Upper lobe of left lung (tissue), 6 donors: ENCODE measurements at regions not wholly inside any gene's neighbourhood (a gene's known extent, or its start where the extent isn't known, plus 50 kb on each side); places are given as distances from the start of the nearest gene placed in this dataset.
A peak's percentile ranks its signal among the peaks of the same experiment; 100 is the strongest.

Experiments used
- ATAC-seq, 2 donors: fragments of 200-7000 bp; cut with Tn5 transposase; one replicate each; pipeline ENCODE4 v1.9.1; 2022; ENCODE audit warnings: mild to moderate bottlenecking in 2 of 2, moderate library complexity in 2 of 2; ENCODE audit not compliant: low FRiP score in 2 of 2
- DNase-seq, 2 donors: peaks; one replicate each; pipeline ENCODE4 v3.0.0-alpha.2; 2019 to 2020
- H3K27ac ChIP-seq, 4 donors: fragments of 200-600 bp; sonication (generic); one replicate each; pipeline ENCODE4 v1.5.1; 2016 to 2019
- H3K27me3 ChIP-seq, 4 donors: fragments of 200-600 bp; sonication (generic); one replicate each; pipeline ENCODE4 v1.5.1; 2017 to 2019
- H3K36me3 ChIP-seq, 4 donors: fragments of 200-600 bp; sonication (generic); one replicate each; pipeline ENCODE4 v1.5.1; 2016 to 2019
- H3K4me1 ChIP-seq, 4 donors: fragments of 200-600 bp; sonication (generic); one replicate each; pipeline ENCODE4 v1.5.1; 2018 to 2019
- H3K4me3 ChIP-seq, 4 donors: fragments of 200-600 bp; sonication (generic); one replicate each; pipeline ENCODE4 v1.5.1; 2017 to 2019; ENCODE audit warnings: mild to moderate bottlenecking in 2 of 4, moderate library complexity in 1 of 4
- H3K9me3 ChIP-seq, 4 donors: fragments of 200-600 bp; sonication (generic); one replicate each; pipeline ENCODE4 v1.5.1; 2018 to 2019
- EP300 ChIP-seq, 4 donors: sonication (generic); formaldehyde crosslinking; IDR thresholded peaks; one replicate each; pipeline ENCODE4 v1.5.1; 2017; ENCODE audit warnings: antibody characterized with exemption in 4 of 4, control low read depth in 2 of 4
- POLR2A ChIP-seq, 4 donors: fragments of 450-650 bp; IDR thresholded peaks; one replicate each; pipeline ENCODE4 v1.5.1; 2016 to 2017; ENCODE audit warnings: antibody characterized with exemption in 4 of 4, mild to moderate bottlenecking in 2 of 4
- POLR2AphosphoS5 ChIP-seq, 2 donors: sonication (generic); formaldehyde crosslinking; IDR thresholded peaks; one replicate each; pipeline ENCODE4 v1.5.1; 2017; ENCODE audit warnings: antibody characterized with exemption in 2 of 2
- WGBS, 2 donors: methylation state at CpG; one replicate each; pipeline ENCODE4 v1.1.5; 2017 to 2018; 5-methylcytosine and 5-hydroxymethylcytosine counted together
- TF ChIP-seq, protein P1 (sequence below), 6 experiments: fragments of 450-650 bp in 4 of 6; fragments of 200-600 bp in 2 of 6; sonication (generic) in 2 of 6; IDR thresholded peaks; one replicate each; pipeline ENCODE4 v1.5.1; 2016 to 2019; ENCODE audit warnings: antibody characterized with exemption in 6 of 6
- donor health status: DM: no; HTN: no; CAD: no; lungs with moderate emphysema.
- donor health status: DM: no; HTN: yes; CAD: no; lungs with severe emphysema.

DNA sequence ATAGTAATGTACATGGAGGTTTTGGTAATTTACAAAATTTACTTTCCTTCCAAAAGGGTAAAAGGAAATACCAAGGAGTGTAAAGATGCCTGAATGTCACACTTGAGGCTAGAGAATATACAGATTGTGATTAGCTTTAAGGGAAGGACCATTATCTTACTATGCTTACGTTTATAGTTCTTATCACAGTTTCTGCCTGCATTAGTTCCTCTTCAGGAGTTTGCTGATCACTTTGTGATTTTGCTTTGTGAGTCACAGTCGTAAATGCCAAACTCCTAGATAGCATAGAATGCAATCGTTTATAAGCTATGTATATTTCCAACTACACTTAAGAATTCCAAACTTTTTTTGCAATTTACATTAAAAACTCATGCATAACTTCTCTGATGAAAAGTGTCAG lies 1034.6 kb downstream of the DIPK2A start:
- no peaks in the 10 kb centered on the region for H3K36me3 ChIP-seq
- no peak for DNase-seq
- TF ChIP-seq EP300 (IDR thresholded peaks at IDR 0.05) (no peak), POLR2A (IDR thresholded peaks at IDR 0.05) (no peak), POLR2AphosphoS5 (IDR thresholded peaks at IDR 0.05) (no peak)
- TF ChIP-seq, protein P1, sequence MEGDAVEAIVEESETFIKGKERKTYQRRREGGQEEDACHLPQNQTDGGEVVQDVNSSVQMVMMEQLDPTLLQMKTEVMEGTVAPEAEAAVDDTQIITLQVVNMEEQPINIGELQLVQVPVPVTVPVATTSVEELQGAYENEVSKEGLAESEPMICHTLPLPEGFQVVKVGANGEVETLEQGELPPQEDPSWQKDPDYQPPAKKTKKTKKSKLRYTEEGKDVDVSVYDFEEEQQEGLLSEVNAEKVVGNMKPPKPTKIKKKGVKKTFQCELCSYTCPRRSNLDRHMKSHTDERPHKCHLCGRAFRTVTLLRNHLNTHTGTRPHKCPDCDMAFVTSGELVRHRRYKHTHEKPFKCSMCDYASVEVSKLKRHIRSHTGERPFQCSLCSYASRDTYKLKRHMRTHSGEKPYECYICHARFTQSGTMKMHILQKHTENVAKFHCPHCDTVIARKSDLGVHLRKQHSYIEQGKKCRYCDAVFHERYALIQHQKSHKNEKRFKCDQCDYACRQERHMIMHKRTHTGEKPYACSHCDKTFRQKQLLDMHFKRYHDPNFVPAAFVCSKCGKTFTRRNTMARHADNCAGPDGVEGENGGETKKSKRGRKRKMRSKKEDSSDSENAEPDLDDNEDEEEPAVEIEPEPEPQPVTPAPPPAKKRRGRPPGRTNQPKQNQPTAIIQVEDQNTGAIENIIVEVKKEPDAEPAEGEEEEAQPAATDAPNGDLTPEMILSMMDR (IDR thresholded peaks at IDR 0.05): no peak
- H3K9me3 ChIP-seq: peaks cover 0 to 7% (median 0%) of the 10 kb centered on the region in 4 donors
- H3K27me3 ChIP-seq: no peaks in the 10 kb centered on the region
- H3K27ac ChIP-seq: no peak overlapping the region
- no peak for ATAC-seq
- H3K4me3 ChIP-seq: no peak overlapping the region
- 39 to 52% methylated on average over 3 of the region's 3 CpGs for WGBS, 2 donors
- no peaks in the 10 kb centered on the region for H3K4me1 ChIP-seq

DNA sequence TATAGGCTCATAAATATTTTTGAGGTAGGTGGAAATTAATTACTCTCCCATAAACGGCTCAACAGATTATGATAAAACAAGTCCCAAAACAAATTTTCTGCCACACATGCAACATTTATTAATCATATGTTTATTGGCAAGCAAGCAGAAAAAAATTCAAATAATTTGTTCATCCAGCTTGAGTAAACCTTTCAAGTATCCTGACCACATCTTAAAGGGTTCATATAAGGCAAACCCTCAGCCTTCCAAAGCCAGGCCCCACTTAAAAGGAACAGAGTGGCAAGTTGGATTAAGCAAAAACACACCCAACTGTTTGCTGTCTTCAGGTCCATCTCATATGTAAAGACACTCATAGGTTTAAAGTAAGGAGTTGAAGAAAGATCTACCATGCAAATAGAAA lies 1042.3 kb downstream of the DIPK2A start:
- Histone ChIP-seq H3K27ac (no peak overlapping the region), H3K36me3 (no peaks in the 10 kb centered on the region), H3K9me3 (no peaks in the 10 kb centered on the region), H3K27me3 (no peaks in the 10 kb centered on the region), H3K4me3 (no peak overlapping the region), H3K4me1 (no peaks in the 10 kb centered on the region)
- TF ChIP-seq EP300 (IDR thresholded peaks at IDR 0.05) (no peak), POLR2A (IDR thresholded peaks at IDR 0.05) (no peak), POLR2AphosphoS5 (IDR thresholded peaks at IDR 0.05) (no peak)
- TF ChIP-seq, protein P1 (IDR thresholded peaks at IDR 0.05): no peak
- no peak for DNase-seq
- WGBS, 2 donors: 73 to 81% methylated on average over 1 of the region's 1 CpG
- no peak for ATAC-seq

DNA sequence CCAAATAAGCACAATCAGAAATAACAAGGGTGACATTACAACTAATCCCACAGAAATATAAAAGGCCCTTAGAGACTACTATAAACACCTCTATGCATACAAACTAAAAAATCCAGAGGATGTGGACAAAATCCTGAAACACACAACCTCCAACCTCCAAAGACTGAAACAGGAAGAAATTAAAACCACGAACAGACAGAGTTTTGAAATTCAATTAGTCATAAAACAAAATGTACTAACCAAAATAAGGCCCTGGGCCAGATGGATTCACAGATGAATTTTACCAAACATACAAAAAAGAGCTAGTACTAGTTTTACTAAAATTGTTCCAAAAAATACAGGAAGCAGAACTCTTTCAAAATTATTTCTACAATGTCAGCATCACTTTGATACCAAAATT lies 1043.6 kb downstream of the DIPK2A start:
- Histone ChIP-seq H3K27ac (no peak overlapping the region), H3K4me1 (no peaks in the 10 kb centered on the region), H3K36me3 (no peaks in the 10 kb centered on the region), H3K4me3 (no peak overlapping the region), H3K27me3 (no peaks in the 10 kb centered on the region), H3K9me3 (no peaks in the 10 kb centered on the region)
- DNase-seq (no peak), ATAC-seq (peak in 1 of 2 donors; percentile 19)
- TF ChIP-seq, protein P1 (IDR thresholded peaks at IDR 0.05): no peak
- no peak for TF ChIP-seq POLR2A (IDR thresholded peaks at IDR 0.05)
- no peak for TF ChIP-seq EP300 (IDR thresholded peaks at IDR 0.05)
- no peak for TF ChIP-seq POLR2AphosphoS5 (IDR thresholded peaks at IDR 0.05)
- 30 to 35% methylated on average over 1 of the region's 1 CpG for WGBS, 2 donors

DNA sequence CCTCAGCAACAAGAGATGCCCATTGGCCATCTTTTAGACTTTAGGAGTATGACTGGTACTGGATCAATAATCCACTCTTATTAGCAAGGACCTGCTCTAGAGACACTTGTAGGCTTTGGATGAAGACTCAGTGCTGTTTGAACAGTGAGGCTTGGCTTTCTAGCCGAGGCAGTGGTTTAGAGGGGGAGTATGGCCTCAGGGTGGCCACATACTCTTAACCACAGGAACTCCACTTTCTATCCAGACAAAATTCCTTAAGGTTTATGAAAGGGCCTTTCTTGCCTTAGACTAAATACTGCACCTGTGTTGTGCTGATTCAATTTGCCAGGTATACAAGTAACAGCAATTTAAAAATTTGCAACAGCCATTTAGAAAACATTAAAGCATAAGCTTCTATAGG lies 1046.3 kb downstream of the DIPK2A start:
- TF ChIP-seq POLR2A (IDR thresholded peaks at IDR 0.05): no peak
- TF ChIP-seq POLR2AphosphoS5 (IDR thresholded peaks at IDR 0.05): no peak
- TF ChIP-seq, protein P1 (IDR thresholded peaks at IDR 0.05): no peak
- TF ChIP-seq EP300 (IDR thresholded peaks at IDR 0.05): no peak
- Histone ChIP-seq H3K4me3 (no peak overlapping the region), H3K9me3 (no peaks in the 10 kb centered on the region), H3K27me3 (no peaks in the 10 kb centered on the region), H3K27ac (no peak overlapping the region), H3K36me3 (no peaks in the 10 kb centered on the region), H3K4me1 (no peaks in the 10 kb centered on the region)
- DNase-seq (no peak), ATAC-seq (no peak)
- 17 to 47% methylated on average over 1 of the region's 1 CpG for WGBS, 2 donors

DNA sequence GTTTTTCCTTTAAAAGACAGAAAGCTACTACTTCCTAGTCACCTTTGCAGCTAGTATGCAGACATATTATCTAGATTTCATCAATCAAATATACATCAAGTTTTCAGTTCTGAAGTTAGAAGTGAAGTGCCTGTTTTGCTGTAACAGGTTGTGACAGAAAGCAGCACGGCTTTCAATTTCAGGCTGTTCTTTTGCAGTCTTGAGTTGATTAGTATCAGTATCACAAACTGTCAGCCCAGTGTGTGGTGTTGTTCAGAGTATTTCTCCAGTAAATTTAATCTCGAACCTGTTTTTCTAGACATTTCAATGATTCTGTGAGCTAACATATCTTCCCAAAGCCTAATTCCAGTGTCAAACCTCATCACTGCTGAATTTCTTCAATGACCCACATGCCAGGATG lies 1050.8 kb downstream of the DIPK2A start:
- no peak for DNase-seq
- Histone ChIP-seq H3K27me3 (no peaks in the 10 kb centered on the region), H3K27ac (no peak overlapping the region), H3K4me1 (no peaks in the 10 kb centered on the region), H3K36me3 (no peaks in the 10 kb centered on the region), H3K9me3 (no peaks in the 10 kb centered on the region), H3K4me3 (no peak overlapping the region)
- ATAC-seq: no peak
- WGBS, 2 donors: 65 to 84% methylated on average over 2 of the region's 2 CpGs
- TF ChIP-seq POLR2AphosphoS5 (IDR thresholded peaks at IDR 0.05) (no peak), EP300 (IDR thresholded peaks at IDR 0.05) (no peak), POLR2A (IDR thresholded peaks at IDR 0.05) (no peak)
- TF ChIP-seq, protein P1 (IDR thresholded peaks at IDR 0.05): no peak
